HG03097 (cell line): ENCODE measurements at regions not wholly inside any gene's neighbourhood (a gene's known extent, or its start where the extent isn't known, plus 50 kb on each side); places are given as distances from the start of the nearest gene placed in this dataset.
"Not testable (repeated sequence)": the region's sequence is repeated elsewhere in the genome, so short reads cannot be mapped to it uniquely, and the experiment has no call there.

ENCODE experiments used
- ATAC-seq: cut with Tn5 transposase; IDR thresholded peaks from one replicate; pipeline ENCODE4 v1.9.1; 2021; ENCODE audit not compliant: unreplicated experiment, low FRiP score

GRCh38 chr7:142637240-142637639, 112.0 kb upstream of the PRSS1 start:
- no peak for ATAC-seq

- ATAC-seq: no peak
Observed at GRCh38 chr7:142636751-142637150, 112.5 kb upstream of the PRSS1 start.

GRCh38 chr7:142636107-142636506, 113.2 kb upstream of the PRSS1 start:
- ATAC-seq: not testable (repeated sequence)

GRCh38 chr7:142632271-142633134, 116.8 kb upstream of the PRSS1 start:
- ATAC-seq: peak; percentile 91

- ATAC-seq: no peak
Observed at GRCh38 chr7:142629588-142630260, 119.5 kb upstream of the PRSS1 start.

- no peak for ATAC-seq
Observed at GRCh38 chr7:142628945-142629344, 120.3 kb upstream of the PRSS1 start.

GRCh38 chr7:142627223-142627622, 122.0 kb upstream of the PRSS1 start:
- not testable (repeated sequence) for ATAC-seq

- ATAC-seq: peak; percentile 59
Observed at GRCh38 chr7:142626420-142627035, 122.7 kb upstream of the PRSS1 start.

- not testable (repeated sequence) for ATAC-seq
Observed at GRCh38 chr7:142625216-142625615, 124.1 kb upstream of the PRSS1 start.

- ATAC-seq: no peak
Observed at GRCh38 chr7:142620402-142620801, 128.9 kb upstream of the PRSS1 start.

GRCh38 chr7:142618655-142619351, 130.5 kb upstream of the PRSS1 start:
- ATAC-seq: no peak

GRCh38 chr7:142616842-142617241, 132.4 kb upstream of the PRSS1 start:
- ATAC-seq: no peak

- no peak for ATAC-seq
Observed at GRCh38 chr7:142616121-142616643, 133.1 kb upstream of the PRSS1 start.

GRCh38 chr7:142615508-142615907, 133.8 kb upstream of the PRSS1 start:
- ATAC-seq: no peak

GRCh38 chr7:142614116-142614515, 135.2 kb upstream of the PRSS1 start:
- no peak for ATAC-seq

GRCh38 chr7:142612237-142612881, 136.9 kb upstream of the PRSS1 start:
- no peak for ATAC-seq

- no peak for ATAC-seq
Observed at GRCh38 chr7:142611566-142612236, 137.6 kb upstream of the PRSS1 start.

- no peak for ATAC-seq
Observed at GRCh38 chr7:142608630-142609428, 140.4 kb upstream of the PRSS1 start.

GRCh38 chr7:142607351-142607750, 141.9 kb upstream of the PRSS1 start:
- ATAC-seq: no peak
